ENCODE measurements at regions not wholly inside any gene's neighbourhood (a gene's known extent, or its start where the extent isn't known, plus 50 kb on each side); places are given as distances from the start of the nearest gene placed in this dataset.

DNA sequence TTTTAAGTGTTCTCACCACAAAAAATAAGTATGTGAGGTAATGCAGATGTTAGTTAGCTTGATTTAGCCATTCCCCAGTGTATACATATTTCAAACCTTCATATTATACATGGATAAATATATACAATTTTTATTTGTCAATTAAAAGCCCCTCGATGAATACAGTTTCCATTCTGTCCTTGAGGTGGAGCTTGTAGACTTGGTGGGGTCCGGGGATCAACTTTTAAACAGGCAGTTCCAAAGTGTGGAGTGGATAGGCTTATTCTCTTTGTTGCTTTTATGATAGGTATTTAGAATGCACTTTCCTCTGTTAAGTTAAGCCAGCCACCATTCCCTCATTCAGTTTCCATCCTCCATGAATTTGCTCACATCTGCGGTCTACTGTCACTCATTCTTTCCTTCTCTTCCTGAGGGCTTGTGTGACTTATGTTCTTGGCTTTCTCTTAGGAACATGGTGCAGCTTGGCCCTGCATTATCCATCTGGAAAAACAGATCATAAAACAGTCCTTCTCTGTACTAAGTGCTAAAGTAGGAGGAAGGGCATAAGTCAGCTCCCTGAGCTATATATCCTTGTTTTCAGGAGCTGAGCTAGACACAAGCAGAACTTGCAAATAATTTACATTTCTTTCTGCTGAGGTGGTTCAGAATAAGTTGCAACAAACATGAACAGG is 149.1 kb downstream of the NFKBIZ start:
- H3K36me3 ChIP-seq (ENCODE audit: insufficient read depth), result no peaks in the 10 kb centered on the region
- TF ChIP-seq, protein P1, sequence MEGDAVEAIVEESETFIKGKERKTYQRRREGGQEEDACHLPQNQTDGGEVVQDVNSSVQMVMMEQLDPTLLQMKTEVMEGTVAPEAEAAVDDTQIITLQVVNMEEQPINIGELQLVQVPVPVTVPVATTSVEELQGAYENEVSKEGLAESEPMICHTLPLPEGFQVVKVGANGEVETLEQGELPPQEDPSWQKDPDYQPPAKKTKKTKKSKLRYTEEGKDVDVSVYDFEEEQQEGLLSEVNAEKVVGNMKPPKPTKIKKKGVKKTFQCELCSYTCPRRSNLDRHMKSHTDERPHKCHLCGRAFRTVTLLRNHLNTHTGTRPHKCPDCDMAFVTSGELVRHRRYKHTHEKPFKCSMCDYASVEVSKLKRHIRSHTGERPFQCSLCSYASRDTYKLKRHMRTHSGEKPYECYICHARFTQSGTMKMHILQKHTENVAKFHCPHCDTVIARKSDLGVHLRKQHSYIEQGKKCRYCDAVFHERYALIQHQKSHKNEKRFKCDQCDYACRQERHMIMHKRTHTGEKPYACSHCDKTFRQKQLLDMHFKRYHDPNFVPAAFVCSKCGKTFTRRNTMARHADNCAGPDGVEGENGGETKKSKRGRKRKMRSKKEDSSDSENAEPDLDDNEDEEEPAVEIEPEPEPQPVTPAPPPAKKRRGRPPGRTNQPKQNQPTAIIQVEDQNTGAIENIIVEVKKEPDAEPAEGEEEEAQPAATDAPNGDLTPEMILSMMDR (conservative IDR thresholded peaks at IDR 0.05; ENCODE audit: low read depth, low read length), result no peak
- no peak overlapping the region for H3K9ac ChIP-seq
- no peaks in the 10 kb centered on the region for H3K4me1 ChIP-seq (ENCODE audit: low read depth, poor library complexity, severe bottlenecking)
- H3K4me2 ChIP-seq, result no peak overlapping the region
- H3K27me3 ChIP-seq (ENCODE audit: insufficient read depth, low read depth), result no peaks in the 10 kb centered on the region
- H3K79me2 ChIP-seq (ENCODE audit: insufficient read depth, low read depth), result no peaks in the 10 kb centered on the region
- no peaks in the 10 kb centered on the region for H4K20me1 ChIP-seq (ENCODE audit: insufficient read depth)
- no peak overlapping the region for H3K27ac ChIP-seq
- H2AFZ ChIP-seq (ENCODE audit: low read depth), result no peak overlapping the region
- H3K4me3 ChIP-seq (IDR thresholded peaks at IDR 0.05; ENCODE audit: insufficient read depth, low read depth, low read length), result no peak overlapping the region

DNA sequence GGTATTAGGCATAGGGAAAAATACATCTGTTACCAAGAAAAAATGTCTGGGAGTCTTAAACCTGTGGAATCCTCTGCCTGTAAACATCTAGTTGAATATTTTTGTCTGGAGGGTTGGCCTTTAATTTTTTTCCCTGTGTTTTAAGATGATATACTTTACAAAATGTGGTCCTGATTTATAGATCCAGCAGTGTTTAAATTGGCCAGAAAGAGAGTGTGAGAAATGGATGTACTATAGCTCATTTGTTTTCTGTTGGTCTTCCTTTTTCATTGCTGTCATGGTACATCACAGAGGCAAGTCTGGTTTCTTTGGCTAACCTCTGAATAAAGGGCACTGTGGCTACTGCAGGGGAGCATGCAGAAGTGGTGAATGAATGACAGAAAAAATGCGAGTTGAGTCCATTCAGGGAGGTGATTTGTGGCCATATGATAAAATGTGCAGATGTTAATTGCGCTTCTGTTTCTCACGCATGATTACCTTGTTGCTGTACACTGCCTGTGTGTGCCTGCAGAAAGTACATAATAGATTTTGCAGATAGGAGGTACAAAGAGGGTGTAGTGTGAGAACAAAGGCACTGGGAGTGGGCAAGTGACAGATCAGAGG is 150.0 kb downstream of the NFKBIZ start:
- Histone ChIP-seq H4K20me1 (ENCODE audit: insufficient read depth) (no peaks in the 10 kb centered on the region), H3K4me1 (ENCODE audit: low read depth, poor library complexity, severe bottlenecking) (no peaks in the 10 kb centered on the region), H3K27me3 (ENCODE audit: insufficient read depth, low read depth) (no peaks in the 10 kb centered on the region), H2AFZ (ENCODE audit: low read depth) (no peak overlapping the region), H3K79me2 (ENCODE audit: insufficient read depth, low read depth) (no peaks in the 10 kb centered on the region), H3K4me2 (no peak overlapping the region), H3K27ac (no peak overlapping the region), H3K36me3 (ENCODE audit: insufficient read depth) (no peaks in the 10 kb centered on the region), H3K9ac (no peak overlapping the region), H3K4me3 (IDR thresholded peaks at IDR 0.05; ENCODE audit: insufficient read depth, low read depth, low read length) (no peak overlapping the region)
- TF ChIP-seq, protein P1 (conservative IDR thresholded peaks at IDR 0.05; ENCODE audit: low read depth, low read length), result no peak

DNA sequence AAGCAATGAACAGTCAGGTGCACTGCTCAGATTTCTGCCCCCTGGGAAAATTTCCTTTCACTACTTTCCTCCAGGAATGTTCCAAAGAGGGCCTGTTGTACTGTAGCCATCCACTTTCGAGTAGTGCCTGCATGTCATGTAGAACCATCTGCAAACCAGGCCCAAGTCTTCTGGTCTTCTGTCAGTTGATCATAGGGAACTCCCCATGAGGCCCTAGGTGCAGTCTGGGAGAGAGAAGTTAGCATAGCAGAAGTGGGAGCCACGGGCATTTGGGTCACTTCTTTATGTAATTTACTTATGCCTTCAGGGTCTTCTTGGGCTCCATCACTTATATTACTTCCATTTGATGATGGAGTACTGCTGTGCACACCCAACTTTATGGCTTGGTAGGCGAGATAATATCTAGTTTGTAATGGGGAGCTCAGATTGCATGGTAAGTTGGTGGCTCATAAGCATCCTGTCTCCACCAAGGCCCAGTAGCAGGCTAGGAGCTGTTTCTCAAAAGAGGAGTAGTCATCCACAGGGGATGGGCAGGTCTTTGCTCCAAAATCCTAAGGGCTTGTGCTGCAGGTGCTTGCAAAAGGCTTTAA is 151.4 kb downstream of the NFKBIZ start:
- Histone ChIP-seq H3K4me2 (no peak overlapping the region), H2AFZ (ENCODE audit: low read depth) (no peak overlapping the region), H3K4me3 (IDR thresholded peaks at IDR 0.05; ENCODE audit: insufficient read depth, low read depth, low read length) (no peak overlapping the region), H3K27ac (no peak overlapping the region), H3K4me1 (ENCODE audit: low read depth, poor library complexity, severe bottlenecking) (no peaks in the 10 kb centered on the region), H3K79me2 (ENCODE audit: insufficient read depth, low read depth) (no peaks in the 10 kb centered on the region), H3K9ac (no peak overlapping the region), H3K36me3 (ENCODE audit: insufficient read depth) (no peaks in the 10 kb centered on the region), H3K27me3 (ENCODE audit: insufficient read depth, low read depth) (no peaks in the 10 kb centered on the region), H4K20me1 (ENCODE audit: insufficient read depth) (no peaks in the 10 kb centered on the region)
- TF ChIP-seq, protein P1 (conservative IDR thresholded peaks at IDR 0.05; ENCODE audit: low read depth, low read length), result no peak

GRCh38 chr3:102002056-102002455 is 152.7 kb downstream of the NFKBIZ start:
- no peaks in the 10 kb centered on the region for H4K20me1 ChIP-seq (ENCODE audit: insufficient read depth)
- no peak overlapping the region for H3K9ac ChIP-seq
- no peaks in the 10 kb centered on the region for H3K4me1 ChIP-seq (ENCODE audit: low read depth, poor library complexity, severe bottlenecking)
- H3K4me2 ChIP-seq, result no peak overlapping the region
- H2AFZ ChIP-seq (ENCODE audit: low read depth), result no peak overlapping the region
- H3K27ac ChIP-seq, result no peak overlapping the region
- TF ChIP-seq, protein P1 (conservative IDR thresholded peaks at IDR 0.05; ENCODE audit: low read depth, low read length), result no peak
- no peaks in the 10 kb centered on the region for H3K79me2 ChIP-seq (ENCODE audit: insufficient read depth, low read depth)
- H3K36me3 ChIP-seq (ENCODE audit: insufficient read depth), result no peaks in the 10 kb centered on the region
- no peak overlapping the region for H3K4me3 ChIP-seq (IDR thresholded peaks at IDR 0.05; ENCODE audit: insufficient read depth, low read depth, low read length)
- H3K27me3 ChIP-seq (ENCODE audit: insufficient read depth, low read depth), result no peaks in the 10 kb centered on the region
